ENCODE measurements at regions not wholly inside any gene's neighbourhood (a gene's known extent, or its start where the extent isn't known, plus 50 kb on each side); places are given as distances from the start of the nearest gene placed in this dataset.

GRCh38 chr10:6333973-6334372 lies 131.2 kb downstream of the PFKFB3 start:
- no peak for DNase-seq (ENCODE audit: low read depth in 2 of 2)
- H4K20me1 ChIP-seq (ENCODE audit: control insufficient read depth, extremely low read depth, insufficient read depth, low read length) = no peaks in the 10 kb centered on the region
- no peak overlapping the region for H3K4me3 ChIP-seq (replicated peaks in 1 of 4; ENCODE audit: control extremely low read depth in 1 of 4, insufficient read depth in 1 of 4, low read depth in 3 of 4, low read length in 4 of 4)
- H3K36me3 ChIP-seq (ENCODE audit: control insufficient read depth, insufficient read depth, low read length) = no peaks in the 10 kb centered on the region
- H3K9me3 ChIP-seq (ENCODE audit: control insufficient read depth, insufficient read depth, low read depth, low read length) = no peaks in the 10 kb centered on the region
- H3K4me1 ChIP-seq (ENCODE audit: control insufficient read depth, extremely low read depth, insufficient read depth, low read length) = no peaks in the 10 kb centered on the region
- TF ChIP-seq, protein P1, sequence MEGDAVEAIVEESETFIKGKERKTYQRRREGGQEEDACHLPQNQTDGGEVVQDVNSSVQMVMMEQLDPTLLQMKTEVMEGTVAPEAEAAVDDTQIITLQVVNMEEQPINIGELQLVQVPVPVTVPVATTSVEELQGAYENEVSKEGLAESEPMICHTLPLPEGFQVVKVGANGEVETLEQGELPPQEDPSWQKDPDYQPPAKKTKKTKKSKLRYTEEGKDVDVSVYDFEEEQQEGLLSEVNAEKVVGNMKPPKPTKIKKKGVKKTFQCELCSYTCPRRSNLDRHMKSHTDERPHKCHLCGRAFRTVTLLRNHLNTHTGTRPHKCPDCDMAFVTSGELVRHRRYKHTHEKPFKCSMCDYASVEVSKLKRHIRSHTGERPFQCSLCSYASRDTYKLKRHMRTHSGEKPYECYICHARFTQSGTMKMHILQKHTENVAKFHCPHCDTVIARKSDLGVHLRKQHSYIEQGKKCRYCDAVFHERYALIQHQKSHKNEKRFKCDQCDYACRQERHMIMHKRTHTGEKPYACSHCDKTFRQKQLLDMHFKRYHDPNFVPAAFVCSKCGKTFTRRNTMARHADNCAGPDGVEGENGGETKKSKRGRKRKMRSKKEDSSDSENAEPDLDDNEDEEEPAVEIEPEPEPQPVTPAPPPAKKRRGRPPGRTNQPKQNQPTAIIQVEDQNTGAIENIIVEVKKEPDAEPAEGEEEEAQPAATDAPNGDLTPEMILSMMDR (conservative IDR thresholded peaks at IDR 0.05 in 1 of 2, IDR thresholded peaks at IDR 0.05 in 1 of 2; ENCODE audit: low read depth in 1 of 2, low read length in 2 of 2) = no peak
- TF ChIP-seq EZH2 (IDR thresholded peaks at IDR 0.05; ENCODE audit: low read length, missing control alignments) = no peak
- H3K27me3 ChIP-seq (ENCODE audit: control insufficient read depth, insufficient read depth, low read length) = no peaks in the 10 kb centered on the region
- H3K79me2 ChIP-seq (ENCODE audit: control insufficient read depth, insufficient read depth, low read length) = no peaks in the 10 kb centered on the region
- H3K27ac ChIP-seq (ENCODE audit: insufficient read depth, low read length) = no peak overlapping the region
- H2AFZ ChIP-seq (ENCODE audit: low read length) = no peak overlapping the region
- no peak overlapping the region for H3K9ac ChIP-seq (ENCODE audit: insufficient read depth, low read length)
- no peak overlapping the region for H3K4me2 ChIP-seq (ENCODE audit: extremely low read depth, insufficient read depth, low read length)

DNA sequence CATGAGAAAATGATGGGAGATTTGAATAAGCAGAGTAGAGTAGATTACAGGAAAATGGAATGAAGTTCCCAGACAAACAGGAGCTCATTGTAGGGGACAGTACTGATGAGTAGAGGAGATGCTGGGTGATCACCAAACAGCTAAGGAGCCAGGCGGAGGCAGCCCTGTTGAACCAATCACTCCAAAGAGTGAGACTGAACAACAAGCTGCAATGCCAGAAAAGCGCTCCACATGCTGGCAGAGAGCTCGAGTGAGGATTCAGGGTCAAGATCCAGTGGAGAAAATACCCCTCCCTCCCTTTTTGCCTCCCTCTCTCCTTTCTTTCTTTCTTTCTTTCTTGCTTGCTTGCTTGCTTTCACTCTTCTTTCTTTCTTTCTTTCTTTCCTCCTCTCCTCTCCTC lies 133.3 kb downstream of the PFKFB3 start:
- H3K27ac ChIP-seq (ENCODE audit: insufficient read depth, low read length) = no peak overlapping the region
- TF ChIP-seq EZH2 (IDR thresholded peaks at IDR 0.05; ENCODE audit: low read length, missing control alignments) = no peak
- TF ChIP-seq, protein P1 (conservative IDR thresholded peaks at IDR 0.05 in 1 of 2, IDR thresholded peaks at IDR 0.05 in 1 of 2; ENCODE audit: low read depth in 1 of 2, low read length in 2 of 2) = no peak
- no peak overlapping the region for H3K4me3 ChIP-seq (replicated peaks in 1 of 4; ENCODE audit: control extremely low read depth in 1 of 4, insufficient read depth in 1 of 4, low read depth in 3 of 4, low read length in 4 of 4)
- no peak for DNase-seq (ENCODE audit: low read depth in 2 of 2)
- no peaks in the 10 kb centered on the region for H3K9me3 ChIP-seq (ENCODE audit: control insufficient read depth, insufficient read depth, low read depth, low read length)
- no peak overlapping the region for H3K4me2 ChIP-seq (ENCODE audit: extremely low read depth, insufficient read depth, low read length)
- no peaks in the 10 kb centered on the region for H3K36me3 ChIP-seq (ENCODE audit: control insufficient read depth, insufficient read depth, low read length)
- no peaks in the 10 kb centered on the region for H4K20me1 ChIP-seq (ENCODE audit: control insufficient read depth, extremely low read depth, insufficient read depth, low read length)
- H3K79me2 ChIP-seq (ENCODE audit: control insufficient read depth, insufficient read depth, low read length) = no peaks in the 10 kb centered on the region
- H3K9ac ChIP-seq (ENCODE audit: insufficient read depth, low read length) = no peak overlapping the region
- no peak overlapping the region for H2AFZ ChIP-seq (ENCODE audit: low read length)
- H3K27me3 ChIP-seq (ENCODE audit: control insufficient read depth, insufficient read depth, low read length) = no peaks in the 10 kb centered on the region
- H3K4me1 ChIP-seq (ENCODE audit: control insufficient read depth, extremely low read depth, insufficient read depth, low read length) = no peaks in the 10 kb centered on the region

- DNase-seq (ENCODE audit: low read depth in 2 of 2) = no peak
- no peaks in the 10 kb centered on the region for H3K36me3 ChIP-seq (ENCODE audit: control insufficient read depth, insufficient read depth, low read length)
- no peak overlapping the region for H3K4me3 ChIP-seq (replicated peaks in 1 of 4; ENCODE audit: control extremely low read depth in 1 of 4, insufficient read depth in 1 of 4, low read depth in 3 of 4, low read length in 4 of 4)
- no peak overlapping the region for H3K9ac ChIP-seq (ENCODE audit: insufficient read depth, low read length)
- H3K9me3 ChIP-seq (ENCODE audit: control insufficient read depth, insufficient read depth, low read depth, low read length) = no peaks in the 10 kb centered on the region
- H3K27ac ChIP-seq (ENCODE audit: insufficient read depth, low read length) = no peak overlapping the region
- no peak overlapping the region for H2AFZ ChIP-seq (ENCODE audit: low read length)
- TF ChIP-seq EZH2 (IDR thresholded peaks at IDR 0.05; ENCODE audit: low read length, missing control alignments) = no peak
- TF ChIP-seq, protein P1 (conservative IDR thresholded peaks at IDR 0.05 in 1 of 2, IDR thresholded peaks at IDR 0.05 in 1 of 2; ENCODE audit: low read depth in 1 of 2, low read length in 2 of 2) = no peak
- no peaks in the 10 kb centered on the region for H3K4me1 ChIP-seq (ENCODE audit: control insufficient read depth, extremely low read depth, insufficient read depth, low read length)
- H3K79me2 ChIP-seq (ENCODE audit: control insufficient read depth, insufficient read depth, low read length) = no peaks in the 10 kb centered on the region
- H3K27me3 ChIP-seq (ENCODE audit: control insufficient read depth, insufficient read depth, low read length) = no peaks in the 10 kb centered on the region
- no peaks in the 10 kb centered on the region for H4K20me1 ChIP-seq (ENCODE audit: control insufficient read depth, extremely low read depth, insufficient read depth, low read length)
- H3K4me2 ChIP-seq (ENCODE audit: extremely low read depth, insufficient read depth, low read length) = no peak overlapping the region
Measured at GRCh38 chr10:6337382-6337781, 134.7 kb downstream of the PFKFB3 start.
